HG02759 (cell line): ENCODE measurements at regions not wholly inside any gene's neighbourhood (a gene's known extent, or its start where the extent isn't known, plus 50 kb on each side); places are given as distances from the start of the nearest gene placed in this dataset.
"Not testable (repeated sequence)": the region's sequence is repeated elsewhere in the genome, so short reads cannot be mapped to it uniquely, and the experiment has no call there.

ENCODE experiments used
- ATAC-seq: cut with Tn5 transposase; IDR thresholded peaks from one replicate; pipeline ENCODE4 v1.9.1; 2021; ENCODE audit warnings: mild to moderate bottlenecking, moderate library complexity; ENCODE audit not compliant: unreplicated experiment

- ATAC-seq = no peak
Observed at GRCh38 chr12:124707316-124707715, 139.9 kb upstream of the NCOR2 start.

GRCh38 chr12:124706363-124706762 lies 139.0 kb upstream of the NCOR2 start:
- ATAC-seq = no peak

GRCh38 chr12:124705545-124706138 lies 138.2 kb upstream of the NCOR2 start:
- no peak for ATAC-seq

GRCh38 chr12:124704619-124705018 lies 137.2 kb upstream of the NCOR2 start:
- no peak for ATAC-seq

- ATAC-seq = no peak
Observed at GRCh38 chr12:124703856-124704255, 136.4 kb upstream of the NCOR2 start.

GRCh38 chr12:124702736-124703135 lies 135.3 kb upstream of the NCOR2 start:
- no peak for ATAC-seq

- ATAC-seq = no peak
Observed at GRCh38 chr12:124700810-124701592, 133.6 kb upstream of the NCOR2 start.

GRCh38 chr12:124699909-124700308 lies 132.5 kb upstream of the NCOR2 start:
- ATAC-seq = no peak

GRCh38 chr12:124698998-124699305 lies 131.5 kb upstream of the NCOR2 start:
- ATAC-seq = no peak

- ATAC-seq = no peak
Observed at GRCh38 chr12:124698211-124698997, 131.0 kb upstream of the NCOR2 start.

GRCh38 chr12:124697722-124698121 lies 130.3 kb upstream of the NCOR2 start:
- ATAC-seq = not testable (repeated sequence)

- no peak for ATAC-seq
Observed at GRCh38 chr12:124696693-124697476, 129.5 kb upstream of the NCOR2 start.

- no peak for ATAC-seq
Observed at GRCh38 chr12:124695861-124696260, 128.4 kb upstream of the NCOR2 start.

- no peak for ATAC-seq
Observed at GRCh38 chr12:124694846-124695497, 127.6 kb upstream of the NCOR2 start.

GRCh38 chr12:124694250-124694649 lies 126.8 kb upstream of the NCOR2 start:
- peak; percentile 45 for ATAC-seq

GRCh38 chr12:124693111-124693723 lies 125.8 kb upstream of the NCOR2 start:
- no peak for ATAC-seq

- no peak for ATAC-seq
Observed at GRCh38 chr12:124692443-124692842, 125.0 kb upstream of the NCOR2 start.

GRCh38 chr12:124691429-124691828 lies 124.0 kb upstream of the NCOR2 start:
- ATAC-seq = no peak

- no peak for ATAC-seq
Observed at GRCh38 chr12:124689631-124690030, 122.2 kb upstream of the NCOR2 start.

GRCh38 chr12:124688356-124688992 lies 121.1 kb upstream of the NCOR2 start:
- no peak for ATAC-seq
